GM12878 (cell line): ENCODE measurements at regions not wholly inside any gene's neighbourhood (a gene's known extent, or its start where the extent isn't known, plus 50 kb on each side); places are given as distances from the start of the nearest gene placed in this dataset.

Experiments used
- ATAC-seq: fragments of 200-7000 bp; cut with Tn5 transposase; 3 replicates; pipeline ENCODE4 v1.9.1; 2020; ENCODE audit warnings: mild to moderate bottlenecking, moderate library complexity
- BruUV-seq: library from RNA; stranded (reverse); fragments of 400-500 nt; replicated peaks from 2 replicates; lab custom pipeline; 2021; lab: Mats Ljungman, UMichigan
- CTCF ChIA-PET: fragments of 300-600 bp; sonication (Branson Sonifier 250); formaldehyde crosslinking; extraction: SDS; loops from one replicate; lab custom pipeline; 2021; ENCODE audit warnings: inconsistent platforms; lab: Yijun Ruan, JAX
- POLR2A ChIA-PET: fragments of 350-600 bp; formaldehyde crosslinking; extraction: SDS; loops from one replicate; lab custom pipeline; 2021; ENCODE audit warnings: inconsistent platforms; lab: Charles Lee
- RAD21 ChIA-PET: fragments of 300-600 bp; sonication (Branson Sonifier 250); formaldehyde crosslinking; loops from one replicate; lab custom pipeline; 2023; ENCODE audit warnings: antibody characterized with exemption; ENCODE audit not compliant: unreplicated experiment; lab: Charles Lee
- SMC1A ChIA-PET: fragments of 300-600 bp; sonication (Branson Sonifier 250); formaldehyde crosslinking; loops from one replicate; lab custom pipeline; 2023; ENCODE audit not compliant: unreplicated experiment, uncharacterized antibody; lab: Charles Lee
- DNase-seq: peaks from one replicate; pipeline ENCODE4 v3.0.0-alpha.2; 2011; ENCODE audit warnings: low read depth, low spot score
- FAIRE-seq: peaks from 3 replicates; lab custom pipeline; 2011; peaks lifted over from hg19 to GRCh38; lab: Jason Lieb, UNC
- H2AFZ ChIP-seq: 2 replicates; pipeline ENCODE4 v1.6.0; 2011; ENCODE audit warnings: low read depth, low read length, control low read depth; ENCODE audit not compliant: control insufficient read depth
- H3K27ac ChIP-seq: 2 replicates; pipeline ENCODE4 v1.5.1; 2011; ENCODE audit warnings: control low read depth; ENCODE audit not compliant: control insufficient read depth, insufficient read depth
- H3K27me3 ChIP-seq, 2 experiments: replicated peaks in 1 of 2; 2 replicates each; pipeline versions ENCODE4 v1.6.0 to v1.6.1; 2011; ENCODE audit warnings: low read length in 1 of 2; ENCODE audit not compliant: control insufficient read depth in 2 of 2, insufficient read depth in 2 of 2
- H3K36me3 ChIP-seq, 2 experiments: 2 replicates each; pipeline ENCODE4 v1.5.1; 2011; ENCODE audit warnings: low read length in 1 of 2; ENCODE audit not compliant: control insufficient read depth in 2 of 2, insufficient read depth in 2 of 2
- H3K4me1 ChIP-seq: 2 replicates; pipeline ENCODE4 v1.6.1; 2011; ENCODE audit warnings: mild to moderate bottlenecking, low read length, moderate library complexity, mixed read lengths; ENCODE audit not compliant: control insufficient read depth, insufficient read depth
- H3K4me2 ChIP-seq: 2 replicates; pipeline ENCODE4 v1.6.0; 2011; ENCODE audit warnings: control low read depth; ENCODE audit not compliant: control insufficient read depth, insufficient read depth
- H3K4me3 ChIP-seq: fragments of 200-600 bp; sonication (generic); 2 replicates; pipeline ENCODE4 v1.5.1; 2016
- H3K79me2 ChIP-seq: 2 replicates; pipeline ENCODE4 v1.6.0; 2011; ENCODE audit warnings: low read length; ENCODE audit not compliant: control insufficient read depth, insufficient read depth
- H3K9ac ChIP-seq: 2 replicates; pipeline ENCODE4 v1.8.0; 2011; ENCODE audit warnings: low read length, control low read depth, mixed read lengths; ENCODE audit not compliant: control insufficient read depth, insufficient read depth
- H3K9me3 ChIP-seq: replicated peaks from 3 replicates; pipeline ENCODE4 v1.5.1; 2011; ENCODE audit warnings: mild to moderate bottlenecking, low read length; ENCODE audit not compliant: control insufficient read depth, insufficient read depth
- H4K20me1 ChIP-seq: 2 replicates; pipeline ENCODE4 v1.6.0; 2011; ENCODE audit not compliant: control insufficient read depth, insufficient read depth
- BMI1 ChIP-seq: fragments of 450-650 bp; IDR thresholded peaks from 2 replicates; pipeline ENCODE4 v1.6.1; 2016; ENCODE audit warnings: mild to moderate bottlenecking, moderate library complexity, borderline replicate concordance
- CHD4 ChIP-seq: fragments of 200-600 bp; sonication (generic); IDR thresholded peaks from 2 replicates; pipeline ENCODE4 v1.6.1; 2016; ENCODE audit warnings: mild to moderate bottlenecking
- NFYB ChIP-seq: IDR thresholded peaks from 2 replicates; pipeline ENCODE4 v1.6.1; 2011; ENCODE audit warnings: low read depth, mild to moderate bottlenecking, low read length, improper control_type of control experiment, moderate library complexity; ENCODE audit not compliant: insufficient read depth
- PRDM15 ChIP-seq: fragments of 450-650 bp; formaldehyde crosslinking; IDR thresholded peaks from 2 replicates; pipeline ENCODE4 v1.4.0; 2020; ENCODE audit warnings: mild to moderate bottlenecking, moderate library complexity
- ZNF24 ChIP-seq: fragments of 450-650 bp; IDR thresholded peaks from 2 replicates; pipeline ENCODE4 v1.6.1; 2017; ENCODE audit warnings: antibody characterized with exemption, mild to moderate bottlenecking
- ZNF274 ChIP-seq: IDR thresholded peaks from one replicate; pipeline ENCODE4 v1.8.0; 2011; ENCODE audit not compliant: insufficient read length, insufficient read depth
- ZNF384 ChIP-seq: IDR thresholded peaks from 2 replicates; pipeline ENCODE4 v1.6.1; 2012; ENCODE audit warnings: low read depth, mild to moderate bottlenecking, low read length, improper control_type of control experiment, borderline replicate concordance
- WGBS: methylation state at CpG from one replicate; pipeline ENCODE4 v1.1.6; 2016; ENCODE audit warnings: low lambda C conversion rate; ENCODE audit not compliant: insufficient replicate concordance, insufficient coverage; ENCODE audit errors: missing lambda C conversion rate; 5-methylcytosine and 5-hydroxymethylcytosine counted together
- in situ Hi-C: fragments of 300-500 bp; cut with MboI; formaldehyde crosslinking; loops from 9 replicates; pipeline ENCODE4 v1.14.3; 2018; ENCODE audit warnings: mixed read lengths
- intact Hi-C: fragments of 100-400 bp; cut with micrococcal nuclease; formaldehyde crosslinking; loops from one replicate; pipeline ENCODE4 v1.14.2; 2022; ENCODE audit not compliant: unreplicated experiment
- TF ChIP-seq, protein P1 (sequence below): IDR thresholded peaks from 2 replicates; pipeline ENCODE4 v1.6.1; 2012; ENCODE audit warnings: low read depth, low read length, improper control_type of control experiment

DNA sequence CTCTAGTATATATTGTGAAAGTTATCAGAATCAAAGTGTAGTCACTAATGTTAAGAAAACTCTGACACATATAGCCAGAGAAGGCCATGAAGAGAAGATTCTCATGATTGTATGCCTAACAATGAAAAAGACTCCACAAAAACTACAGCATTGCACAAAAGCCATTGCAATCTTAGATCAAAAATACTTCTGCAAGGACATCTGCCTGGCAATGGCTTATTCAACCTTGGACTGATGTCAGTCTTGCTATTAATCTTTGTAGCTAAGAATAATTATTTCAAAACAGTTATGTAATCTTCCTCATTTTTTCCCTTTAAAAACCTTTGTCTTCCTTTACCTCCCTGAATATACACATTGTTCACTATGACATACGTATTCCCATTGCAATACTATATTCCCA lies 55.3 kb upstream of the SLC36A4 start:
- Histone ChIP-seq H3K4me1 (no peaks in the 10 kb centered on the region), H3K36me3 (no peaks in the 10 kb centered on the region), H4K20me1 (no peaks in the 10 kb centered on the region), H2AFZ (no peak overlapping the region), H3K79me2 (no peaks in the 10 kb centered on the region), H3K9ac (no peak overlapping the region), H3K9me3 (no peaks in the 10 kb centered on the region), H3K4me3 (no peak overlapping the region), H3K27ac (no peak overlapping the region), H3K27me3 (no peaks in the 10 kb centered on the region; a peak in 1 of 4 replicates), H3K4me2 (no peak overlapping the region)
- DNase-seq (no peak), ATAC-seq (no peak), FAIRE-seq (no peak)
- TF ChIP-seq CHD4 (no peak), ZNF384 (no peak), ZNF274 (no peak), ZNF24 (no peak)
- ChIA-PET POLR2A (no interaction called here), SMC1A (no interaction called here), CTCF (no interaction called here), RAD21 (no interaction called here)
- in situ Hi-C loops: no loop called here
- no TSS peak for BruUV-seq
- WGBS: 0% methylated on average over 1 of the region's 1 CpG
- intact Hi-C loops: no loop called here

GRCh38 chr11:93256623-93257022 lies 58.8 kb upstream of the SLC36A4 start:
- ChIA-PET RAD21 (no interaction called here), SMC1A (no interaction called here), CTCF (no interaction called here), POLR2A (no interaction called here)
- intact Hi-C loops (no loop called here), in situ Hi-C loops (no loop called here)
- Histone ChIP-seq H3K4me2 (no peak overlapping the region), H3K4me3 (no peak overlapping the region), H3K9ac (no peak overlapping the region), H2AFZ (no peak overlapping the region), H3K4me1 (no peaks in the 10 kb centered on the region), H3K27ac (no peak overlapping the region), H3K79me2 (no peaks in the 10 kb centered on the region), H3K27me3 (no peaks in the 10 kb centered on the region; a peak in 1 of 4 replicates), H4K20me1 (no peaks in the 10 kb centered on the region), H3K9me3 (peaks cover 4% of the 10 kb centered on the region; the same call in 1 of the 3 replicates), H3K36me3 (no peaks in the 10 kb centered on the region)
- DNase-seq (no peak), FAIRE-seq (no peak), ATAC-seq (no peak)
- TF ChIP-seq, protein P1, sequence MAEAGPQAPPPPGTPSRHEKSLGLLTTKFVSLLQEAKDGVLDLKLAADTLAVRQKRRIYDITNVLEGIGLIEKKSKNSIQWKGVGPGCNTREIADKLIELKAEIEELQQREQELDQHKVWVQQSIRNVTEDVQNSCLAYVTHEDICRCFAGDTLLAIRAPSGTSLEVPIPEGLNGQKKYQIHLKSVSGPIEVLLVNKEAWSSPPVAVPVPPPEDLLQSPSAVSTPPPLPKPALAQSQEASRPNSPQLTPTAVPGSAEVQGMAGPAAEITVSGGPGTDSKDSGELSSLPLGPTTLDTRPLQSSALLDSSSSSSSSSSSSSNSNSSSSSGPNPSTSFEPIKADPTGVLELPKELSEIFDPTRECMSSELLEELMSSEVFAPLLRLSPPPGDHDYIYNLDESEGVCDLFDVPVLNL: no peak
- TF ChIP-seq NFYB (no peak), PRDM15 (CRISPR knock-in tag) (no peak), BMI1 (no peak)
- no TSS peak for BruUV-seq
